ENCODE measurements at regions not wholly inside any gene's neighbourhood (a gene's known extent, or its start where the extent isn't known, plus 50 kb on each side); places are given as distances from the start of the nearest gene placed in this dataset.
"Not testable (repeated sequence)": the region's sequence is repeated elsewhere in the genome, so short reads cannot be mapped to it uniquely, and the experiment has no call there.

GRCh38 chr1:148221593-148221992 lies 69.5 kb upstream of the NBPF11 start:
- not testable (repeated sequence) for H3K9me3 ChIP-seq (ENCODE audit: control insufficient read depth, insufficient read depth, low read depth, low read length); H3K27ac ChIP-seq (ENCODE audit: low read depth, low read length); H3K4me3 ChIP-seq (ENCODE audit: low read depth, low read length); H3K9ac ChIP-seq (ENCODE audit: low read length); H3K27me3 ChIP-seq (ENCODE audit: control insufficient read depth, insufficient read depth, low read length); H3K36me3 ChIP-seq (ENCODE audit: control insufficient read depth, insufficient read depth, low read length); H3K4me1 ChIP-seq (ENCODE audit: control insufficient read depth, insufficient read depth, low read length)

- not testable (repeated sequence) for H3K9me3 ChIP-seq (ENCODE audit: control insufficient read depth, insufficient read depth, low read depth, low read length); H3K27ac ChIP-seq (ENCODE audit: low read depth, low read length); H3K27me3 ChIP-seq (ENCODE audit: control insufficient read depth, insufficient read depth, low read length); H3K36me3 ChIP-seq (ENCODE audit: control insufficient read depth, insufficient read depth, low read length); H3K9ac ChIP-seq (ENCODE audit: low read length); H3K4me3 ChIP-seq (ENCODE audit: low read depth, low read length); H3K4me1 ChIP-seq (ENCODE audit: control insufficient read depth, insufficient read depth, low read length)
Observed at GRCh38 chr1:148219229-148219628, 67.1 kb upstream of the NBPF11 start.

DNA sequence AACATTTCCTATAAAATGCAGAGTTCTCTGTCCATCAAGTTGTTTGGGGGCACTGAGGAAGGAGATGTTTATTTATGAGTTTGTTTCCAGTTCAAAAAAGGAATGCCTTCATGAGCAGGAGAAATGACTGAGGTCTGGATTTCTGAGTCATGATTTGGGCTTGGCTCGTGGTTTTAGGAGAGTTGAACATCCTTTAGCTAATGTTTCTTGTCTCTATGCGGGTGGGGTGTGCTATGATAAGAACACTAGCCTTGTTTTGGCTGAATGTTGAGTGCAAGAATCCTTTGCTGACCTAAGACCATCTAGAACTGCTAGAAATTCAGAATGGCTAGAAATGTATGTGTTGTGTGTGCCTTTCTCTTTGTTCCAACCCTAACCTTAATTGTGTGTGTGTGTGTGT lies 59.1 kb upstream of the NBPF11 start:
- not testable (repeated sequence) for H3K9me3 ChIP-seq (ENCODE audit: control insufficient read depth, insufficient read depth, low read depth, low read length); H3K9ac ChIP-seq (ENCODE audit: low read length)

DNA sequence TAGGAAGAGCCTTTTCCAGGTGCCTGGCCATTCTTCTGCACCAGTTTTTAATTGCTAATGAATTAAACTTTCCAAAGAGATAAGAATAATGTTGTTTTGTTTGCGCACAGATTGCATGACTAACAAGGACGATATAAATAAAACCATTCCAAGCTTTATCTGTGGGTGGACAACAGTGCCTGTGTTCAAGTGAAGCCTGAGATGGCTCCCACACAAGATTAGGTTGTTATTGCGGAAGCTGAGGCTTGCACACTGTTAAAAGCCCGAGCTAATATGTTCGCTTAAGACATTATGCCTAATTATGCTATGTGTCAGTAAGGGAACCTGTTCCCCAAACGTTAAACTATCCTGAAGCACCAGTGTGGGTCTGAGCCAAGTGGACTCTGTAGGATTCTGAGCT lies 58.5 kb upstream of the NBPF11 start:
- H3K9ac ChIP-seq (ENCODE audit: low read length); H3K4me1 ChIP-seq (ENCODE audit: control insufficient read depth, insufficient read depth, low read length); H3K9me3 ChIP-seq (ENCODE audit: control insufficient read depth, insufficient read depth, low read depth, low read length); H3K27ac ChIP-seq (ENCODE audit: low read depth, low read length); H3K4me3 ChIP-seq (ENCODE audit: low read depth, low read length); H3K36me3 ChIP-seq (ENCODE audit: control insufficient read depth, insufficient read depth, low read length); H3K27me3 ChIP-seq (ENCODE audit: control insufficient read depth, insufficient read depth, low read length): not testable (repeated sequence)

More for the DNA sequence above, 59.1 kb upstream of the NBPF11 start:
- H3K27ac ChIP-seq (ENCODE audit: low read depth, low read length); H3K36me3 ChIP-seq (ENCODE audit: control insufficient read depth, insufficient read depth, low read length); H3K4me3 ChIP-seq (ENCODE audit: low read depth, low read length); H3K27me3 ChIP-seq (ENCODE audit: control insufficient read depth, insufficient read depth, low read length); H3K4me1 ChIP-seq (ENCODE audit: control insufficient read depth, insufficient read depth, low read length): not testable (repeated sequence)

- not testable (repeated sequence) for H3K4me1 ChIP-seq (ENCODE audit: control insufficient read depth, insufficient read depth, low read length); H3K27ac ChIP-seq (ENCODE audit: low read depth, low read length); H3K4me3 ChIP-seq (ENCODE audit: low read depth, low read length); H3K9me3 ChIP-seq (ENCODE audit: control insufficient read depth, insufficient read depth, low read depth, low read length); H3K27me3 ChIP-seq (ENCODE audit: control insufficient read depth, insufficient read depth, low read length); H3K36me3 ChIP-seq (ENCODE audit: control insufficient read depth, insufficient read depth, low read length); H3K9ac ChIP-seq (ENCODE audit: low read length)
Observed at GRCh38 chr1:148210166-148210565, 58.1 kb upstream of the NBPF11 start.

DNA sequence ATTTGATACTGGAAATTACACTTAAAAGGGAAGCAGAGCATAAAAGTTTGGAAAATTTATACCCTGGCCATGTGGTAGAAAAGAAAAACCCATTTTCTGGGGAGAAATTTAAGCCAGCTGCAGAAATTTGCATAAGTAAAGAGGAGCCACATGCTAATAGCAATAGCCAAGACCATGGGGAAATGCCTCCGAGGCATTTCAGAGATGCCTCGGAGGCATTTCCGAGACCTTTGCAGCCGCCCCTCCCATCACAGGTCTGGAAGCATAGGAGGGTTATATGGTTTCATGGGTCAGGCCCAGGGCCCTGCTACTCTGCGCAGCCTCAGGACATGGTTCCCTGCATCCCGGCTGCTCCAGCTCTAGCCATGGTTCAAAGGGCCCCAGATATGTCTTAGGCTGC lies 49.9 kb upstream of the NBPF11 start:
- H3K36me3 ChIP-seq (ENCODE audit: control insufficient read depth, insufficient read depth, low read length); H3K9me3 ChIP-seq (ENCODE audit: control insufficient read depth, insufficient read depth, low read depth, low read length); H3K9ac ChIP-seq (ENCODE audit: low read length); H3K4me3 ChIP-seq (ENCODE audit: low read depth, low read length); H3K4me1 ChIP-seq (ENCODE audit: control insufficient read depth, insufficient read depth, low read length); H3K27ac ChIP-seq (ENCODE audit: low read depth, low read length); H3K27me3 ChIP-seq (ENCODE audit: control insufficient read depth, insufficient read depth, low read length): not testable (repeated sequence)
